Islet precursor cell (in vitro differentiated cells): ENCODE measurements at regions not wholly inside any gene's neighbourhood (a gene's known extent, or its start where the extent isn't known, plus 50 kb on each side); places are given as distances from the start of the nearest gene placed in this dataset.

Experiments used
- DNase-seq: peaks from one replicate; pipeline ENCODE4 v3.0.0-alpha.2; 2018

DNA sequence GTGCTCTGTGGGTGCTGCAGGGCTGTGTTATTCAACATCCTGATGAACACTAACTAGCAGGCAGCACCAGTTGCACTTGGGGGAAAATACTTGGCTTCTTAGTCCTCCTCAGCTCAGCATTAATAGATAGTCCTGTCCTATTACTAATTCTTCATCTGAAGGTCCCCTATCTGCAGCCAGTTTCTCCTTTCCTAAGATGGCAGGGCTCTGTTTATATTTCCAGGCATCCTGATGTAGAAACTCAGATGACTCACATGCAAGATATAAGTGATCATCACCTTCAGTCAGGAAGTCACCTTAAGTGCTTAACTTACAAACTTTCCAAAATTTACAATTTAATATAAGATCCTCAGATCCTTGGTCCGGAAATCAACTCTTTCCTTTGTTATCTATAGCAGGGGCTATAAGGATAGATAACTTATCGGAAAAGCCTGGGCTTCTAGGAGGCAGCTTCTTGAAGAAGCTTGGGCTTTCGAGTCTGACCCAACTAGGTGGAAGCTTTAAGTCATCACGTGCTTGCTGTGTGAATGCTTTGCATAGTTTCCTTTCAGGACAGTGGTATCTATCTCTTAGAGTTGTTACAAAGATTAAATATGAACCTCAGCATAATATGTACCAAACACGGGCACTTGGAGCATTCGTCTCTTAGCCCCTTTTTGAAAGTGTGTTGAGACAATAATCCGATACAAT, 181.0 kb upstream of the GRIP1 start:
- DNase-seq: no peak

- peak; percentile 75 for DNase-seq
Measured at GRCh38 chr12:66860752-66861750, 182.2 kb upstream of the GRIP1 start.

DNA sequence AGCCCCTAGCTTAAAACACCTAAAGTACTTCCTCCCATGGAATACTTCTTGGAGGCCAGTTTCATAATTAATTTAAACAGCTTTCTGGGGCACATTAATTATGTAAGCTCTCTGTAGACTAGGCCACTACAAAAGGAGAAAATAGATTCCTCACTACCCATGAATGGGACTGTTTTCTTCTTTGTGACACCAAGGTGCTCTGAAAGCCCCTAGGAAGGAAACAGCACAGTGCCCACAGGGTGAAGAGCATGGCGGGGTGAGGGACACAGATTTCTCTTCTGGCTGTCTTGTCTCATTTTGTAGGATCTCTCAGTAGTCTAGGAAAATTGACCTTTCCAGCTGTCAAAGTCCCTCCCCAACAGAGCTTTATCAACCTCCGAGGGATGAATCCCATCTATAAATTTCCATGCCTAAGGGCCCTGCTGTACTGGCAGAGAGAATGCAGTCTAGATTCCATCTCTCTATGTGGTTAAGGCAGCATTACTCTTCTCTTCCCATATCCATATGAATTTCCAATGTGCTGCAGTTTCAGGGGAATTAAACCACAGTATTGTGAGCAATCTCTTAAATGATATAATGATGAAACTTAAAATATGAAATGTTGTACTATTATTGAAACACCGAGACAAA, 183.6 kb upstream of the GRIP1 start:
- DNase-seq: no peak

DNA sequence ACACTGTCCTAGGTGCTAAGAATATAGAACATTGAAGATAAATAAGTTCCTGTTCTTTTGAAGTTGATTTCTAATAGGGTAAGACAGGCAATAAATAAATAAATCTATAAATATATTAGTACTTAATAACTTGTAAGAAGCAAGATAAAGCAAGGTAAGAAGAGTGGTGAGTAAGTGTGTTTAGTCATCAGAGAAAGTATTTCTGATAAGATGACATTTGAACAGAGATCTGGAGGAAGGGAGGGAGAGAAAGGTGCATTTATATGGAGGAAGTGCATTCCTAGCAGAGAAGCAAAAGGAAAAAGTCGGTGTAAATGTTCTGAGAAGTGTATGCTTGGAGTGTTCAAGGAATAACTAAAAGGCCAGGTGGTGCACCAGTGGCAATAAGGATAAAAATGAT, 184.4 kb upstream of the GRIP1 start:
- no peak for DNase-seq

DNA sequence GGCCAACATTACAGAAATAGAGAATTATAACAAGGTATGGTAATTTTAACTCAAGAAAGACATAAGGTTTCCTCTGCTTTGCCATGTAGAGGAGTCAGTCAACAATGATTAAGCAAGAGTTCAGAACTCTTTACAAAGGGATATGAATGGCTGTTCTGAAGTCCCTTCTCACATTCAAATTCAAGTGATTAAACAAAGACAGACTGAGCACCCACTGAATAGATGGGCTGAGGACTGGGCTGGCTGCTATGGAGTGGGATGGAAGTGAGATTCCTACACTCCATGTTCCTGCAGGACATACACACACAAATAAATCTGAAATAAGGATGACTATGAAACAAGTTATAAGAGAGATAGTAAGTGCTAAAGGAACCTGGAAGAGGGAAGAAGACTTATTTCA, 199.0 kb upstream of the GRIP1 start:
- no peak for DNase-seq

DNA sequence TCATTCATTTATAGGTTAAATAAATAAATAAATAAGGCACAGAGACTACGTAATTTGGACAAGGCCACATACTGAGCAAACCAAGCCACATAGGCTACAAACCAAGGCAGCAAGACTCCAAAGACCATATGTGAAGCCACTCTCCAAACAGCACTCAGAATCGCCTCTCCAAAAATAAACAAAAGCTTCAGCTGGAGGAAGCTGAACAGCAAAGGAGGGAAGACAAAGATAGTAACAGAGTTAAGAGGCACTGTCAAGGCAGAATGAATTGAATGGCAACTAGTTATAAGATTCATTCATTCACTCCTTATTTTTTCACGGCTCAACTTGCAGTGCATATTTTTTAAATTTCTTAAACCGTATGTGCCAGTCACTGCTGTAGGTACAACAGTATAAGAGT, 200.5 kb upstream of the GRIP1 start:
- DNase-seq: no peak

- no peak for DNase-seq
Measured at GRCh38 chr12:66881386-66881785, 202.5 kb upstream of the GRIP1 start.

GRCh38 chr12:66884091-66884490, 205.2 kb upstream of the GRIP1 start:
- DNase-seq: no peak

GRCh38 chr12:66885115-66885875, 206.4 kb upstream of the GRIP1 start:
- DNase-seq: no peak

- no peak for DNase-seq
Measured at GRCh38 chr12:66896797-66897196, 217.9 kb upstream of the GRIP1 start.

DNA sequence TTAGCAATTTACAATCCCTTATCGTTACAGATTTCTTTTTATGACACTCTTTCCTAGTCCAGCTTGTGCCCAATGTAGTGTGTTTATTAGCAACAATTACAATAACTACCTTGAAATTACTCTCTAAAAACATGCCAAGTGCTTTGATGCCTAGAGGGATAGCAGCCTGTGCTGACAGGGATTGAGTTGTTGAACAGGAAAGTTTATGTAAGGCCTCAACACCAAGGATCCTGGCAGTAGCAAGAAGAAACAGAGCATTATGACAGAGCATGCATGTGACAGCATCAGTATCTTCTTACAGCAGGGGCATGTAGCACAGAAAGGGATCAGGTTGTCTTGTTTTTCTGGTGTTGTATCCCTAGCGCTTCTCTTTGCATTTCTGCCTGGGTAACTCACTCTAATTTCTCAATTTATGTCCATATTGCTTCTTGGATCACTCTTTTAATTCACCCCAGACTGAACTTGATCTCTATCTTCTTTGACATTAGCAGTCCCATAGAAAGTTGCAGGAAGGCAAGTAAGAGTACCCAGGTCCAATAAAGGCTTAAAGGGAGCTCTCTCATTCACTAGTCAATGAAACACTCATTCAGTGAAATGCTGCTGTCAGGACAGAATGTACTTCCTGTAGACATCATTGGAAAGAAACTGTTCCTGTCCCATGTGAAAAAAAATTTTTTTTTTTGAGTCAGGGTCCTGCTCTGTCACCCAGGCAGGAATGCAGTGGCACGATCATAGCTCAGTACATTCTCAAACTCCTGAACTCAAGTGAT, 220.0 kb upstream of the GRIP1 start:
- DNase-seq: no peak

GRCh38 chr12:66899588-66899987, 220.7 kb upstream of the GRIP1 start:
- DNase-seq: no peak

- DNase-seq: no peak
Measured at GRCh38 chr12:66900616-66901015, 221.7 kb upstream of the GRIP1 start.

DNA sequence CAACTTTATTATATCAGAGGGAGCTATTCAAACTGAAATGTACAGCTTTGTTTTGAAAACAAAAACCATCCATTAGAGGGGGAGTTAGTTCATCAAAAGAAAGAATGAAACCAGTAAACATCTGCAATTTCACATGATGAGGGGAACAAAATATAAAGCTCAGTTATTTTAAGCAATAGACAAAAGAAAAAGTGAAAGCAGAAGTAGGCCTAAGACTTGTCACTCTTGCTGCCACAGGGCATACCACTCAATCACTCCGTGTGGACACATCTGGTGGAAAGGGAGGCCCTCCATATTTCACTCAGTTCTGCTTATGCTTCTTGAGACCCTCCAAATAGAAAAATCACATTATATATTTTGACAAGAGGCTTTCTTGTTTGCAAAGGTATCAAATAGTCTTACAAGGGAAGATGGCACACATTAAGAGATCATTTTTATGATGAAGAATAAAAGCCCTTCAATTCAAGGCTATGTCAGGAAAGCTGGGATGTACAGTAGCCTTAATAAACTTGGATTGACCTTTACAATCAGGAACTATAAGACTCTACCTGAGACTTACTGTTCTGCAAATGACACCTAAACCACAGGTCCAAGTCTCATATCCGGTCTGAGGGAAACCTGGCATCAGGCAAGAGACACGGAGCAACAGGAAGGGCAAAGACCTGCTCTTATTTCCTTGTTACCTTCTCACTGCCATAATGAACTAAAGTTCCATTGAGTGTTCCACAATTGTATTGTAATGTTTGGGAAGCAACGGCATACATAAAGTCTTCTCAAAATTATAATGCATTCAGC, 222.5 kb upstream of the GRIP1 start:
- DNase-seq: no peak

GRCh38 chr12:66902020-66902419, 223.1 kb upstream of the GRIP1 start:
- DNase-seq: no peak

DNA sequence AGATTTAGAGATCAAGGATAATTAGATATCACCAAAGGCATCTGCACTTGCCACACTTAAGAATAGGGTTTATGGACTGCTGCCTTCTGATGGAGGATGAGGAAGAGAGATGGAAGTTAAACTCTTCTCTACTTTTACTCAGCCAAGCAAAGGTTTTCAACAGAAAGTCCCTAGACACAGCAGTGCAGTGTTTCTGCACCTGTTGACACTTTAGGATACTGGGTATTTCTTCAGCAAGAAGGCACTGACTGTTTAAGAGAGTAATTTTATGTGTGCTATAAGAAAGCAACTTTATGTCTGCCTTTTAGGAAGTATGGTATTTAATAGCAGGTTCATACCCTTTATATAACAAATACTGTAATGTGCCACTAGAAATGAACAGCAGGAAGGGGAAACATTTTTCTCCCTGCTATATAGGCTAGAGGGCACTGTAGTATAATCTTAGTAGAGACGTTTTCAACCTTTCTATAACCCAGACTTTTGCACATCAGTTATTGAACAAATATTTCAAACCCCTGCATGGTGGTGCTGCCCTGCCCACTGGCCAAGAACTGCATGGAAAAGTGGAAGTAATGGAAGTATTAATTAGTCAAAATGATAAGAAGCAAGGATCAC, 225.0 kb upstream of the GRIP1 start:
- no peak for DNase-seq

DNA sequence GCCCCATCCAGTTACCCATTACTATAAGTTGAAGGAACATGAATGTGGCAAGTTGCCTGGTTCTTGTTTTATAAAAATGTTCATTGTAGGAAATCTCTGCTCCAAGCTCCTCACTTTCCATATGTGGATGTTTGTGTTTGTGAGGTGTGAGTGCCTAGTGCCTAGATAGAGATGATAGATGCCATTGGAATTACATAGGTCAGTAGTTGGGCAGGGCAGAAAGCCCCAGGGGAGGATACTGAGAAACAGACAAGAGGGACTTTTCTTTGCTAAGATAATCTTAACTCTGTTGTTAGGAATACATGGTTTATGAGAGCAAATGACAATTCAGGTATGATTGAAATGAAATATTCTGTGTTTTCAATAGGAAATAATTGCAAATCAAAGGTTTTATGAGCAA, 226.3 kb upstream of the GRIP1 start:
- DNase-seq: no peak

GRCh38 chr12:66910366-66910974, 231.6 kb upstream of the GRIP1 start:
- no peak for DNase-seq

- DNase-seq: no peak
Measured at GRCh38 chr12:66915306-66915904, 236.5 kb upstream of the GRIP1 start.

DNA sequence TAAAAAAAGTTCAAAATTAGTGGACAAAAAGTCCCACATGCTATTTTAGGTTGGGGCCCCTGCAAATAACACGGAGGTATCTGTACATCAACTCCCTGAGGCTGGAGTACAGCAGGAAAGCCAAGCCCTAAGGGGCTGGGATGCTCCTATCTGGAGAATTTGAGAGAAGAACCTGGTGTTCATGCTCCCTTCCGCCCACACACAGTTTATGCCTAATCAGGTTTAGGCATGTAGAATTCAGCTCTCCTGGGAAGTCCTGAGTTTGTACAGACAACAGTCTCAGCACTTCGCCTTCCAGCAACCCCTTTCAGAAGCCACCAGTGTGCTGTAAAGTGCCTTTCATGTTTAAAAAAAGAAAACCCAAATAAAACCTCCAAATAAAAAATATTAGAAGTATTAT, 237.3 kb upstream of the GRIP1 start:
- peak; percentile 74 for DNase-seq
